Effector memory CD8-positive, alpha-beta T cell (primary cell): ENCODE measurements at regions not wholly inside any gene's neighbourhood (a gene's known extent, or its start where the extent isn't known, plus 50 kb on each side); places are given as distances from the start of the nearest gene placed in this dataset.

Experiments
- ATAC-seq: fragments of 150-1000 bp; cut with Tn5 transposase; replicated peaks from 2 replicates; pipeline ENCODE4 v1.10.0; 2021; ENCODE audit warnings: mild to moderate bottlenecking, moderate library complexity
- DNase-seq, 3 experiments: peaks; one replicate each; pipeline ENCODE4 v3.0.0; 2021
- H3K27ac Mint-ChIP-seq, 2 donors: one replicate each; pipeline ENCODE4 v1.8.0; 2022; ENCODE audit warnings: mild to moderate bottlenecking in 2 of 2, mixed read lengths in 2 of 2, moderate library complexity in 2 of 2
- H3K27me3 Mint-ChIP-seq, 2 donors: one replicate each; pipeline ENCODE4 v1.8.0; 2022; ENCODE audit warnings: mixed read lengths in 2 of 2
- H3K36me3 Mint-ChIP-seq: one replicate; pipeline ENCODE4 v1.8.0; 2022; ENCODE audit warnings: mild to moderate bottlenecking, moderate library complexity, mixed read lengths; ENCODE audit not compliant: insufficient read depth
- H3K4me1 Mint-ChIP-seq, 2 donors: one replicate each; pipeline ENCODE4 v1.8.0; 2022; ENCODE audit warnings: low read depth in 2 of 2, mixed read lengths in 2 of 2
- H3K4me3 Mint-ChIP-seq, 2 donors: one replicate each; pipeline ENCODE4 v1.8.0; 2022; ENCODE audit warnings: mild to moderate bottlenecking in 2 of 2, mixed read lengths in 2 of 2, moderate library complexity in 2 of 2
- H3K9me3 Mint-ChIP-seq, 2 donors: one replicate each; pipeline ENCODE4 v1.8.0; 2022; ENCODE audit warnings: mixed read lengths in 2 of 2

DNA sequence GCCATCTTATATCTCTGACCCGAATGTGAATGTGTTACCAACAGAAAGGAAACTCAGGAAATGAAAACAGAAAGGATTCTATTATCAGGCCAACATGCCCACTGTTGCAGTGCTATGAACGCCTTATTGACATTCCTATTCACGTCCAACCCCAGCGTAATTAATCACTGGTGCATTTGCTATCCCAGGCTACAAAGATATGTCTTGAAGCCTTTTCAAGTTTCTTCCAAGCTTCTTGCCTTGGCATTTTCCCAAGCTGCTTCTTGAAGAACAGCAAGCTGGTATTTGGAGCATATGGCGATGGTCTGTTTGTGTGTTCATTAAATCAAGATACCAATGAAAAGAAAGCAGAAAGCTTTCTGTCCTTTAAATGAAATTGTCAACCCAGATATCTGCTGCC is 579.2 kb upstream of the ZNF462 start:
- no peak for ATAC-seq
- Mint-ChIP-seq H3K27me3 (no peaks in the 10 kb centered on the region), H3K36me3 (no peaks in the 10 kb centered on the region), H3K27ac (no peak overlapping the region), H3K4me3 (no peak overlapping the region), H3K4me1 (no peaks in the 10 kb centered on the region), H3K9me3 (peaks cover 0 to 2% of the 10 kb centered on the region in 2 donors)
- no peak for DNase-seq

GRCh38 chr9:106284296-106284695 is 578.7 kb upstream of the ZNF462 start:
- Mint-ChIP-seq H3K27ac (no peak overlapping the region), H3K4me3 (no peak overlapping the region), H3K4me1 (no peaks in the 10 kb centered on the region), H3K9me3 (peaks cover 0 to 4% of the 10 kb centered on the region in 2 donors), H3K27me3 (no peaks in the 10 kb centered on the region), H3K36me3 (no peaks in the 10 kb centered on the region)
- DNase-seq (no peak), ATAC-seq (no peak)

DNA sequence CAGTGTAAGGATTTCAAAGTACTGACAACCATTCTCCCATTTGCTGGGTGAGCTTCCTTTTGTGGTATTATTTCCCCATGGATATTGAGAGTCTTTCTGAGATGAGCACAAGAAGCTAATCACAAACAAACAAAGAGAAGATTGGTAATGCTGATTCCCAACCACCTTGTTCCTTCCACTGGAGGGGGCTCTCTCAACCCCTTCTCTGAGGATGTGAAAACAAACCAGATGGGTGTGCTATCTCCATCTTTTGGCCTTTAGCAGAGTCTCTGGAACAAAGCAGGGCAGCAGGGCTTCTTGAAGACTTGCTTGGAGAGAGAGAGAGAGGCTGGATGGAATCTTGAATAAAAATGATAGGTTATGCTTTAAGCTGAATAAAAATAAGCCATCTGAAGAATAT is 576.7 kb upstream of the ZNF462 start:
- Mint-ChIP-seq H3K27me3 (no peaks in the 10 kb centered on the region), H3K9me3 (peaks cover 0 to 4% of the 10 kb centered on the region in 2 donors), H3K4me1 (no peaks in the 10 kb centered on the region), H3K36me3 (no peaks in the 10 kb centered on the region), H3K4me3 (no peak overlapping the region), H3K27ac (no peak overlapping the region)
- ATAC-seq (no peak), DNase-seq (no peak)

GRCh38 chr9:106287091-106287631 is 575.8 kb upstream of the ZNF462 start:
- peaks cover 0 to 4% of the 10 kb centered on the region in 2 donors for H3K9me3 Mint-ChIP-seq
- no peaks in the 10 kb centered on the region for H3K36me3 Mint-ChIP-seq
- H3K4me3 Mint-ChIP-seq = no peak overlapping the region
- no peak for DNase-seq
- H3K4me1 Mint-ChIP-seq = no peaks in the 10 kb centered on the region
- no peak for ATAC-seq
- H3K27me3 Mint-ChIP-seq = no peaks in the 10 kb centered on the region
- no peak overlapping the region for H3K27ac Mint-ChIP-seq

DNA sequence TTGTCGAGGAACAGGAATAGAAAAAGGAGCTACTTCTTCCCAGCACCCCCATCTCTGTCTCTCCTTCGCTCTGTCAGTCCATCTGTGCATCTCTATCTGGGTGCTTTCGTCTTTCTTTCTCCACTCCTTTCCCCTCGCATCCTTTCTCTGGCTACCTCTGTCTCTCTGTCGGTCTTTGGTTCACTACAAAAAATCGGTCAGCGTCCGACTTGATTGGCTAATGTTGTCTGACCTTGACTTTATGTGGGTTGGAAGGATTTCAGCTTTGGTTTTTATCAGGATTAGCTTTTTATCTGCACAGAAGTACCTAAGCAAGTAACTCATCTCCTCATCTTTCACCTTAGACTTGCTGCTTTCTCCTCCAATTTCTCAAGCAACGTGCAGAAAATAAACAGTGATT is 575.2 kb upstream of the ZNF462 start:
- no peak overlapping the region for H3K27ac Mint-ChIP-seq
- H3K36me3 Mint-ChIP-seq = no peaks in the 10 kb centered on the region
- H3K27me3 Mint-ChIP-seq = no peaks in the 10 kb centered on the region
- no peak for ATAC-seq
- no peaks in the 10 kb centered on the region for H3K4me1 Mint-ChIP-seq
- H3K9me3 Mint-ChIP-seq = peaks cover 0 to 4% of the 10 kb centered on the region in 2 donors
- no peak overlapping the region for H3K4me3 Mint-ChIP-seq
- no peak for DNase-seq

DNA sequence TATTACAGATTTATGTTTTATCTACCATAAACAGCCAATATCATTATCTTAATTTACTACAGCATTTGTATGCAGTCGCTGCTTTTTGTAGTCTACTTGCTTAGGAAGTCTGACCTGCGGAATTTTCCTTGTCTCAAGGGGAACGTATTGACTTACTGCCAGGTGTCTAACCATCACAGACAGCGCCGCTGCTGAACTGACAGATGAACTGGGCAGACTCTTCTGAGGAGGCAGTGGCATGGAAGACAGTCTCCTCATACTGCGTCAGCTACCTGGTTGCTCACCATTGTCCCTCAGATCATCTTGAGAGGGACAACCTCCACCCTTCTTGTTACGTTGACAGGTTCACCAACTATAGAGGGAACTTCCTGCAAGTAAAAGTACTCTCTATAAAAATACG is 574.3 kb upstream of the ZNF462 start:
- Mint-ChIP-seq H3K27ac (no peak overlapping the region), H3K9me3 (peaks cover 2 to 4% of the 10 kb centered on the region in 2 donors), H3K36me3 (no peaks in the 10 kb centered on the region), H3K27me3 (no peaks in the 10 kb centered on the region), H3K4me1 (no peaks in the 10 kb centered on the region), H3K4me3 (no peak overlapping the region)
- DNase-seq (no peak), ATAC-seq (no peak)

- no peak for ATAC-seq
- Mint-ChIP-seq H3K36me3 (no peaks in the 10 kb centered on the region), H3K27me3 (no peaks in the 10 kb centered on the region), H3K9me3 (peaks cover 4 to 12% of the 10 kb centered on the region in 2 donors), H3K4me3 (no peak overlapping the region), H3K27ac (no peak overlapping the region), H3K4me1 (no peaks in the 10 kb centered on the region)
- DNase-seq = no peak
These were observed 571.2 kb upstream of the ZNF462 start for GRCh38 chr9:106291786-106292185.

DNA sequence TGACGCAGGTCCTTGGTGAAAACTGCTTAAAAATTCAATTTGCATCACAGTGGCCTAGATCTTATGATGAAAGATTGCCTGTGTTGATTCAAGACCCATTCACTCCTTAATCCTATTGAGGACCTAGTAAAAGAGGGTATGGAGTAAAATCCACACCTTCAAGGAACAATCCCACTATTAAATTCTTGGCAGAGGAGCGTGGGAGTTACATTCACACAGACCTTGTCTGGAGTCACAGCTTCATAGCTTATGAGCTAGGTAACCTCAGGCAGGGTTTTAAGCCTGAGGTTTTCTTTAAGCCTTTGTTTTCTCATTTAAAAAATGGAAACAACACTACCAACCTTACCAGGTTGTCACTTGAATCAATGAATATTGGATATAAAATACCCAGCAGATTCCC is 566.5 kb upstream of the ZNF462 start:
- H3K4me1 Mint-ChIP-seq = no peaks in the 10 kb centered on the region

DNA sequence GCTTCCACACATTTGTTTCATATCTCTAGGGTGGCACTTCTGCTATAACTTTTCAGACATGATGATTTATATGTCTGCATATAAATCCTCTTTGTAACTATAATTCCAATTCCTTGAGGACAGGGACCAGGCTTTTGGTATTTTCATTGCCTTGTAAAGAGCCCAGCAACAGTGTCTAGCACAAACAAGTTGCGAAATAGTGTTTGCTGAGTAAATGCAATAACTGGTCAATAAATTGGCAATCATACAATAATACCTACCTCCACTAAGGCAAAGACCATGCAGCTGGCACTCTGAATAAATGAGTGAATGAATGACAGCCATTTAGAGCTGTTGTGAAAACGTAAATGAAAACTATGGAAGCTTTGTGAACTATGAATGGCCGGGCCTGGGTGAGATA is 564.0 kb upstream of the ZNF462 start:
- ATAC-seq (no peak), DNase-seq (no peak)
- Mint-ChIP-seq H3K4me1 (no peaks in the 10 kb centered on the region), H3K9me3 (peaks cover 7 to 8% of the 10 kb centered on the region in 2 donors), H3K27ac (no peak overlapping the region), H3K27me3 (no peaks in the 10 kb centered on the region), H3K36me3 (no peaks in the 10 kb centered on the region), H3K4me3 (no peak overlapping the region)

More for the DNA sequence above, 566.5 kb upstream of the ZNF462 start:
- DNase-seq (no peak), ATAC-seq (no peak)
- no peak overlapping the region for H3K4me3 Mint-ChIP-seq
- H3K9me3 Mint-ChIP-seq = peaks cover 6 to 12% of the 10 kb centered on the region in 2 donors
- H3K27me3 Mint-ChIP-seq = no peaks in the 10 kb centered on the region
- H3K36me3 Mint-ChIP-seq = no peaks in the 10 kb centered on the region
- no peak overlapping the region for H3K27ac Mint-ChIP-seq

DNA sequence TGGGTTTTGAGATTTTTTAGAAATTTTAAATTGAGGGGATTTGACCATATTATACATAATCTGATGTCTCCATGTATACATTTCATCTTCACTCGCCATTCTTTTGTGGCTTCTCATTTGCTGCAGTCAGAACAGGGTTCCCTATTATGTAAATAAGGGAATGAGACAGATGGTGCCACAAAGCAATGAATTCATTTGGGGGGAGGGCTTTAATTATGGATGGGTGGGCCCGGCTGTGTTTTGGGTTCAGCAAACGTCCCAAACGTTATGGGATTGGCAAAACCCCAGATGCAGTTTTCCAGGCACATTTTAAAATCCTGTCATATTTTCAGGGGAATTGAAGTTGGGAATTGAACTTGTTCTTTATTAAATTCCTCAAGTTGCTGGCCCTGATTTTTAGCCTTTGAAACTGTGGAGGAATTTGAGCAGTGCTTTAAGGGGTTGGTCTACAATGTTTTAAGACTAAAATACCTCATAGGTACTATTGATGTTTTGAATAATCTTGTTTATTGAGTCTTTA is 558.5 kb upstream of the ZNF462 start:
- Mint-ChIP-seq H3K9me3 (peaks cover 9 to 11% of the 10 kb centered on the region in 2 donors), H3K27ac (no peak overlapping the region), H3K4me3 (no peak overlapping the region), H3K36me3 (no peaks in the 10 kb centered on the region), H3K27me3 (no peaks in the 10 kb centered on the region), H3K4me1 (no peaks in the 10 kb centered on the region)
- ATAC-seq (no peak), DNase-seq (no peak)

GRCh38 chr9:106305428-106306133 is 557.4 kb upstream of the ZNF462 start:
- DNase-seq = no peak
- no peak for ATAC-seq
- H3K4me3 Mint-ChIP-seq = no peak overlapping the region
- peaks cover 8 to 11% of the 10 kb centered on the region in 2 donors for H3K9me3 Mint-ChIP-seq
- no peak overlapping the region for H3K27ac Mint-ChIP-seq
- H3K27me3 Mint-ChIP-seq = no peaks in the 10 kb centered on the region
- H3K36me3 Mint-ChIP-seq = no peaks in the 10 kb centered on the region
- H3K4me1 Mint-ChIP-seq = peaks cover 0 to 1% of the 10 kb centered on the region in 2 donors

DNA sequence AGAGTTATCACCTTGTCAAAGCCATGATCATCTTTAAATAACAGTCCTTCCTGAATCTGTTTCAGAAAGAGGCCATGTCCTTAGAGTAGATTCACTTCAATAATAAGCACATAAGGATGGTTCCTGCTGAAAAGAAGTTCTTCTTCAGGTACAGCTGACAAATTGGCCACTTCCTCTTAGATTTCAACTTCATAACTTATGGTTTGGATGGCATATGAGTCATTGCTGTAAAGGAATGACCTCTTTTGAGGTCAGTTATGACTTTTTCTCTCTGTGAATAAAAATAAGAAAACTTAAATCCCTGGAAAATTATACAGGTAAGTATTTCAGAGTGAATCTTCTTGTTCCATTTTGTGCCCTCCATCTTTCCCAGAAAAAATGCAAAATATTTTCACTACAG is 555.3 kb upstream of the ZNF462 start:
- Mint-ChIP-seq H3K4me1 (peaks cover 0 to 3% of the 10 kb centered on the region in 2 donors), H3K9me3 (peaks cover 6 to 11% of the 10 kb centered on the region in 2 donors), H3K36me3 (no peaks in the 10 kb centered on the region), H3K27ac (no peak overlapping the region), H3K27me3 (no peaks in the 10 kb centered on the region), H3K4me3 (no peak overlapping the region)
- DNase-seq (no peak), ATAC-seq (no peak)

DNA sequence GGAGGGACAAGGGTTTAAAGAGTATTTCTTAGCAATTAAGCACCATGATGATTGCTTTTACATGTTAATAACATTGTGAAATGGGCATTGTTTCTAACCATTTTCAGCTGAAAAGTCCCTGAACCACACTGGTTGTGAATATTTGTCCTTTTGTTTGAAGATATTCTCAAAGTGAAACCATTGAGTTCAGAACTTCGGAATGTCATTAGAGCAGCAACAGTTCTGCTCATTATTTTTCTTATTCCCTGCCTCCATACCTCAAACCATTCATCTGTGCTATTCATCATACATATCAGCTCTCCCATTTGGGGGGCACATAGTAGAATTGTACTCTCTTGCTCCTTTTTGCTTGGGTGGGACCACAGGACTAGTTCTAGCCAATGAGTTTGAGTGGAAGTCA is 553.0 kb upstream of the ZNF462 start:
- no peaks in the 10 kb centered on the region for H3K36me3 Mint-ChIP-seq
- H3K4me1 Mint-ChIP-seq = peaks cover 0 to 3% of the 10 kb centered on the region in 2 donors
- ATAC-seq (no peak), DNase-seq (no peak)
- H3K27ac Mint-ChIP-seq = peak overlapping the region in 1 of 2 donors; percentile 94
- H3K9me3 Mint-ChIP-seq = peaks cover 6 to 11% of the 10 kb centered on the region in 2 donors
- no peaks in the 10 kb centered on the region for H3K27me3 Mint-ChIP-seq
- H3K4me3 Mint-ChIP-seq = no peak overlapping the region

DNA sequence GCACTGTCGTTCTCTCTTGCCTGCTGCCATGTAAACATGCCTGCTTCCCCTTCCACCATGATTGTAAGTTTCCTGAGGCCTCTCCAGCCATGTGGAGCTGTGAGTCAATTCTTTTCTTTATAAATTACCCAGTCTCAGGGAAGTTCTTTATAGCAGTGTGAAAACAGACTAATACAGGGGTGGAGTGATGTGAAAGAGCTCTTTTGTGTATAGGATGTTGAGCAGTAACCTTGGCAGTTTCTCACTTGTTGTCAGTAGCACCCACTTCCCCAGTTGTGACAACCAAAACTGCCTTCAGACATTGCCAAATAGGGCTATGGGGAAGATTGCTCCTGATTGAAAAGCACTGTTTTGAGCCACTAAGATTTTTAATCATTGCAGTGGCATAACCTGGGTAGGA is 552.2 kb upstream of the ZNF462 start:
- Mint-ChIP-seq H3K27me3 (no peaks in the 10 kb centered on the region), H3K4me1 (peaks cover 0 to 3% of the 10 kb centered on the region in 2 donors), H3K4me3 (peak overlapping the region in 1 of 2 donors; percentile 34), H3K27ac (peak overlapping the region in 1 of 2 donors; percentile 94), H3K36me3 (no peaks in the 10 kb centered on the region), H3K9me3 (peaks cover 6 to 11% of the 10 kb centered on the region in 2 donors)
- ATAC-seq = peak; percentile 33
- DNase-seq = peak in 1 of 3 experiments; percentile 2
